GM23338 (cell line): ENCODE measurements at regions not wholly inside any gene's neighbourhood (a gene's known extent, or its start where the extent isn't known, plus 50 kb on each side); places are given as distances from the start of the nearest gene placed in this dataset.

Experiments
- ATAC-seq: fragments of 200-7000 bp; cut with Tn5 transposase; 3 replicates; pipeline ENCODE4 v1.9.1; 2020
- DNase-seq: peaks from one replicate; pipeline ENCODE4 v3.0.0-alpha.2; 2015; ENCODE audit warnings: low spot score
- H2AFZ ChIP-seq: fragments of 200-600 bp; sonication (generic); 2 replicates; pipeline ENCODE4 v1.8.0; 2016; ENCODE audit warnings: antibody characterized with exemption, mild to moderate bottlenecking, moderate library complexity
- H3F3A ChIP-seq: fragments of 200-600 bp; sonication (generic); replicated peaks from 2 replicates; pipeline ENCODE4 v1.8.0; 2017; ENCODE audit warnings: antibody characterized with exemption, mixed run types, low read depth
- H3K27ac ChIP-seq: fragments of 200-600 bp; sonication (generic); 2 replicates; pipeline ENCODE4 v1.6.1; 2016; ENCODE audit warnings: low read depth
- H3K27me3 ChIP-seq: fragments of 200-600 bp; sonication (generic); 2 replicates; pipeline ENCODE4 v1.8.0; 2016; ENCODE audit warnings: mild to moderate bottlenecking, mixed run types, moderate library complexity; ENCODE audit not compliant: insufficient read depth
- H3K36me3 ChIP-seq: fragments of 200-600 bp; sonication (generic); 2 replicates; pipeline ENCODE4 v1.8.0; 2016; ENCODE audit warnings: mild to moderate bottlenecking; ENCODE audit not compliant: insufficient read depth
- H3K4me1 ChIP-seq: fragments of 200-600 bp; sonication (generic); 2 replicates; pipeline ENCODE4 v1.8.0; 2016; ENCODE audit warnings: mild to moderate bottlenecking, moderate library complexity; ENCODE audit not compliant: insufficient read depth
- H3K4me2 ChIP-seq: fragments of 200-600 bp; sonication (generic); 2 replicates; pipeline ENCODE4 v1.7.1; 2017; ENCODE audit warnings: mixed run types
- H3K4me3 ChIP-seq: fragments of 200-600 bp; sonication (generic); 2 replicates; pipeline ENCODE4 v1.6.1; 2016; ENCODE audit warnings: mixed run types
- H3K79me2 ChIP-seq: fragments of 200-600 bp; sonication (generic); replicated peaks from 2 replicates; pipeline ENCODE4 v1.8.0; 2017; ENCODE audit warnings: mild to moderate bottlenecking; ENCODE audit not compliant: insufficient read depth
- H3K9me2 ChIP-seq: fragments of 200-600 bp; sonication (generic); 2 replicates; pipeline ENCODE4 v1.8.0; 2017; ENCODE audit not compliant: insufficient read depth
- H4K20me1 ChIP-seq: fragments of 200-600 bp; sonication (generic); replicated peaks from 2 replicates; pipeline ENCODE4 v1.8.0; 2017; ENCODE audit warnings: mild to moderate bottlenecking; ENCODE audit not compliant: insufficient read depth
- H3K27ac Mint-ChIP-seq: 2 replicates; pipeline ENCODE4 v1.8.0; 2020; ENCODE audit warnings: inconsistent platforms, mild to moderate bottlenecking, moderate library complexity, mixed read lengths
- H3K27me3 Mint-ChIP-seq: 3 replicates; pipeline ENCODE4 v1.8.0; 2022; ENCODE audit warnings: low read depth, mild to moderate bottlenecking, moderate library complexity, mixed read lengths, inconsistent platforms; ENCODE audit not compliant: insufficient read depth, poor library complexity
- H3K36me3 Mint-ChIP-seq: 3 replicates; pipeline ENCODE4 v1.8.0; 2021; ENCODE audit warnings: low read depth, mild to moderate bottlenecking, inconsistent platforms, moderate library complexity, mixed read lengths
- H3K4me1 Mint-ChIP-seq: 3 replicates; pipeline ENCODE4 v1.8.0; 2020; ENCODE audit warnings: mild to moderate bottlenecking, inconsistent platforms, mixed read lengths
- H3K4me3 Mint-ChIP-seq: 3 replicates; pipeline ENCODE4 v1.8.0; 2021; ENCODE audit warnings: moderate library complexity, mild to moderate bottlenecking, inconsistent platforms, mixed read lengths
- H3K9me3 Mint-ChIP-seq: 3 replicates; pipeline ENCODE4 v1.8.0; 2020; ENCODE audit warnings: moderate library complexity, mild to moderate bottlenecking, inconsistent platforms, mixed read lengths
- EZH2 ChIP-seq: fragments of 200-600 bp; sonication (generic); IDR thresholded peaks from one replicate; pipeline ENCODE4 v1.8.0; 2017; ENCODE audit warnings: antibody characterized with exemption, mild to moderate bottlenecking, low read depth; ENCODE audit not compliant: unreplicated experiment
- EZH2phosphoT487 ChIP-seq: fragments of 200-600 bp; sonication (generic); IDR thresholded peaks from one replicate; pipeline ENCODE4 v1.8.1; 2018; ENCODE audit warnings: antibody characterized with exemption; ENCODE audit not compliant: unreplicated experiment
- JUNB ChIP-seq: IDR thresholded peaks from one replicate; pipeline ENCODE4 v1.6.1; 2016; ENCODE audit warnings: antibody characterized with exemption; ENCODE audit not compliant: unreplicated experiment
- NANOG ChIP-seq: IDR thresholded peaks from 2 replicates; pipeline ENCODE4 v1.6.1; 2016; ENCODE audit warnings: antibody characterized with exemption, borderline replicate concordance
- POLR2AphosphoS5 ChIP-seq: IDR thresholded peaks from 2 replicates; pipeline ENCODE4 v1.6.1; 2016; ENCODE audit warnings: antibody characterized with exemption, low read depth
- STAT1 ChIP-seq: IDR thresholded peaks from one replicate; pipeline ENCODE4 v1.6.1; 2016; ENCODE audit warnings: antibody characterized with exemption; ENCODE audit not compliant: unreplicated experiment
- ZNF114 ChIP-seq: fragments of 250-450 bp; sonication (Bioruptor Pico); IDR thresholded peaks from 2 replicates; pipeline ENCODE4 v1.5.0; 2020; ENCODE audit warnings: mild to moderate bottlenecking, moderate library complexity
- TF ChIP-seq, protein P1 (sequence below): fragments of 250-450 bp; sonication (Bioruptor Pico); IDR thresholded peaks from 2 replicates; pipeline ENCODE4 v1.5.0; 2020; ENCODE audit warnings: mild to moderate bottlenecking, moderate library complexity
- TF ChIP-seq, protein P2 (sequence below): IDR thresholded peaks from 2 replicates; pipeline ENCODE4 v1.6.1; 2016; ENCODE audit warnings: antibody characterized with exemption
- TF ChIP-seq, protein P3 (sequence below): IDR thresholded peaks from one replicate; pipeline ENCODE4 v1.6.1; 2018; ENCODE audit warnings: antibody characterized with exemption; ENCODE audit not compliant: unreplicated experiment
- TF ChIP-seq, protein P4 (sequence below), 2 experiments: fragments of 200-600 bp in 1 of 2; sonication (generic) in 1 of 2; conservative IDR thresholded peaks; 2 replicates each; pipeline versions ENCODE4 v1.5.1 to v1.6.1; 2016 to 2017; ENCODE audit warnings: antibody characterized with exemption in 2 of 2, low read depth in 2 of 2, mild to moderate bottlenecking in 2 of 2, moderate library complexity in 1 of 2

DNA sequence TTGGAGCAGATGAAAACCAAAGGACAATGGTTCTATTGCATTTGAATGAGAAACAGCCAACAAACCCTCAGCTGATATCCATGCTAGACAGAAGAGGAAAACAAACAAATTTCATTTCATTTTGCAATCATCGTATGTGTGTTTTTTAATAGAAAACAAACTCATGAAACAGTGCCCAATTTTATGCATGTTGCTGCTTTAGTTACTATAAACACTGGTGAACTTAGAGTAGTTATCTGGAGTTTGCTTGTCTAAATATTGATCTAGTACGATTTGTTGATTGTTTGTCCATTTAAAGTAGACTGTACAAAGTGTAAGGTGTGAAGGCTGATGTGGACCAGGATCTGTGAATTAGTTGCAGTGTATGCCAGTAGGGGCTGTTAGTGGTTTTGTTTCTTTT is 166.6 kb downstream of the KITLG start:
- TF ChIP-seq EZH2phosphoT487: no peak
- no peak for TF ChIP-seq STAT1
- TF ChIP-seq, protein P1, sequence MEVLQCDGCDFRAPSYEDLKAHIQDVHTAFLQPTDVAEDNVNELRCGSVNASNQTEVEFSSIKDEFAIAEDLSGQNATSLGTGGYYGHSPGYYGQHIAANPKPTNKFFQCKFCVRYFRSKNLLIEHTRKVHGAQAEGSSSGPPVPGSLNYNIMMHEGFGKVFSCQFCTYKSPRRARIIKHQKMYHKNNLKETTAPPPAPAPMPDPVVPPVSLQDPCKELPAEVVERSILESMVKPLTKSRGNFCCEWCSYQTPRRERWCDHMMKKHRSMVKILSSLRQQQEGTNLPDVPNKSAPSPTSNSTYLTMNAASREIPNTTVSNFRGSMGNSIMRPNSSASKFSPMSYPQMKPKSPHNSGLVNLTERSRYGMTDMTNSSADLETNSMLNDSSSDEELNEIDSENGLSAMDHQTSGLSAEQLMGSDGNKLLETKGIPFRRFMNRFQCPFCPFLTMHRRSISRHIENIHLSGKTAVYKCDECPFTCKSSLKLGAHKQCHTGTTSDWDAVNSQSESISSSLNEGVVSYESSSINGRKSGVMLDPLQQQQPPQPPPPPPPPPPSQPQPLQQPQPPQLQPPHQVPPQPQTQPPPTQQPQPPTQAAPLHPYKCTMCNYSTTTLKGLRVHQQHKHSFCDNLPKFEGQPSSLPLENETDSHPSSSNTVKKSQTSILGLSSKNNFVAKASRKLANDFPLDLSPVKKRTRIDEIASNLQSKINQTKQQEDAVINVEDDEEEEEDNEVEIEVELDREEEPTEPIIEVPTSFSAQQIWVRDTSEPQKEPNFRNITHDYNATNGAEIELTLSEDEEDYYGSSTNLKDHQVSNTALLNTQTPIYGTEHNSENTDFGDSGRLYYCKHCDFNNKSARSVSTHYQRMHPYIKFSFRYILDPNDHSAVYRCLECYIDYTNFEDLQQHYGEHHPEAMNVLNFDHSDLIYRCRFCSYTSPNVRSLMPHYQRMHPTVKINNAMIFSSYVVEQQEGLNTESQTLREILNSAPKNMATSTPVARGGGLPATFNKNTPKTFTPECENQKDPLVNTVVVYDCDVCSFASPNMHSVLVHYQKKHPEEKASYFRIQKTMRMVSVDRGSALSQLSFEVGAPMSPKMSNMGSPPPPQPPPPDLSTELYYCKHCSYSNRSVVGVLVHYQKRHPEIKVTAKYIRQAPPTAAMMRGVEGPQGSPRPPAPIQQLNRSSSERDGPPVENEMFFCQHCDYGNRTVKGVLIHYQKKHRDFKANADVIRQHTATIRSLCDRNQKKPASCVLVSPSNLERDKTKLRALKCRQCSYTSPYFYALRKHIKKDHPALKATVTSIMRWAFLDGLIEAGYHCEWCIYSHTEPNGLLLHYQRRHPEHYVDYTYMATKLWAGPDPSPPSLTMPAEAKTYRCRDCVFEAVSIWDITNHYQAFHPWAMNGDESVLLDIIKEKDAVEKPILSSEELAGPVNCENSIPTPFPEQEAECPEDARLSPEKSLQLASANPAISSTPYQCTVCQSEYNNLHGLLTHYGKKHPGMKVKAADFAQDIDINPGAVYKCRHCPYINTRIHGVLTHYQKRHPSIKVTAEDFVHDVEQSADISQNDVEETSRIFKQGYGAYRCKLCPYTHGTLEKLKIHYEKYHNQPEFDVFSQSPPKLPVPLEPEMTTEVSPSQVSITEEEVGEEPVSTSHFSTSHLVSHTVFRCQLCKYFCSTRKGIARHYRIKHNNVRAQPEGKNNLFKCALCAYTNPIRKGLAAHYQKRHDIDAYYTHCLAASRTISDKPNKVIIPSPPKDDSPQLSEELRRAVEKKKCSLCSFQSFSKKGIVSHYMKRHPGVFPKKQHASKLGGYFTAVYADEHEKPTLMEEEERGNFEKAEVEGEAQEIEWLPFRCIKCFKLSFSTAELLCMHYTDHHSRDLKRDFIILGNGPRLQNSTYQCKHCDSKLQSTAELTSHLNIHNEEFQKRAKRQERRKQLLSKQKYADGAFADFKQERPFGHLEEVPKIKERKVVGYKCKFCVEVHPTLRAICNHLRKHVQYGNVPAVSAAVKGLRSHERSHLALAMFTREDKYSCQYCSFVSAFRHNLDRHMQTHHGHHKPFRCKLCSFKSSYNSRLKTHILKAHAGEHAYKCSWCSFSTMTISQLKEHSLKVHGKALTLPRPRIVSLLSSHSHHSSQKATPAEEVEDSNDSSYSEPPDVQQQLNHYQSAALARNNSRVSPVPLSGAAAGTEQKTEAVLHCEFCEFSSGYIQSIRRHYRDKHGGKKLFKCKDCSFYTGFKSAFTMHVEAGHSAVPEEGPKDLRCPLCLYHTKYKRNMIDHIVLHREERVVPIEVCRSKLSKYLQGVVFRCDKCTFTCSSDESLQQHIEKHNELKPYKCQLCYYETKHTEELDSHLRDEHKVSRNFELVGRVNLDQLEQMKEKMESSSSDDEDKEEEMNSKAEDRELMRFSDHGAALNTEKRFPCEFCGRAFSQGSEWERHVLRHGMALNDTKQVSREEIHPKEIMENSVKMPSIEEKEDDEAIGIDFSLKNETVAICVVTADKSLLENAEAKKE (CRISPR knock-in tag): no peak
- no peak for TF ChIP-seq EZH2
- TF ChIP-seq, protein P2, sequence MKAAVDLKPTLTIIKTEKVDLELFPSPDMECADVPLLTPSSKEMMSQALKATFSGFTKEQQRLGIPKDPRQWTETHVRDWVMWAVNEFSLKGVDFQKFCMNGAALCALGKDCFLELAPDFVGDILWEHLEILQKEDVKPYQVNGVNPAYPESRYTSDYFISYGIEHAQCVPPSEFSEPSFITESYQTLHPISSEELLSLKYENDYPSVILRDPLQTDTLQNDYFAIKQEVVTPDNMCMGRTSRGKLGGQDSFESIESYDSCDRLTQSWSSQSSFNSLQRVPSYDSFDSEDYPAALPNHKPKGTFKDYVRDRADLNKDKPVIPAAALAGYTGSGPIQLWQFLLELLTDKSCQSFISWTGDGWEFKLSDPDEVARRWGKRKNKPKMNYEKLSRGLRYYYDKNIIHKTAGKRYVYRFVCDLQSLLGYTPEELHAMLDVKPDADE: no peak
- no peak for TF ChIP-seq JUNB
- no peak for TF ChIP-seq NANOG
- no peak for TF ChIP-seq ZNF114
- TF ChIP-seq, protein P3, sequence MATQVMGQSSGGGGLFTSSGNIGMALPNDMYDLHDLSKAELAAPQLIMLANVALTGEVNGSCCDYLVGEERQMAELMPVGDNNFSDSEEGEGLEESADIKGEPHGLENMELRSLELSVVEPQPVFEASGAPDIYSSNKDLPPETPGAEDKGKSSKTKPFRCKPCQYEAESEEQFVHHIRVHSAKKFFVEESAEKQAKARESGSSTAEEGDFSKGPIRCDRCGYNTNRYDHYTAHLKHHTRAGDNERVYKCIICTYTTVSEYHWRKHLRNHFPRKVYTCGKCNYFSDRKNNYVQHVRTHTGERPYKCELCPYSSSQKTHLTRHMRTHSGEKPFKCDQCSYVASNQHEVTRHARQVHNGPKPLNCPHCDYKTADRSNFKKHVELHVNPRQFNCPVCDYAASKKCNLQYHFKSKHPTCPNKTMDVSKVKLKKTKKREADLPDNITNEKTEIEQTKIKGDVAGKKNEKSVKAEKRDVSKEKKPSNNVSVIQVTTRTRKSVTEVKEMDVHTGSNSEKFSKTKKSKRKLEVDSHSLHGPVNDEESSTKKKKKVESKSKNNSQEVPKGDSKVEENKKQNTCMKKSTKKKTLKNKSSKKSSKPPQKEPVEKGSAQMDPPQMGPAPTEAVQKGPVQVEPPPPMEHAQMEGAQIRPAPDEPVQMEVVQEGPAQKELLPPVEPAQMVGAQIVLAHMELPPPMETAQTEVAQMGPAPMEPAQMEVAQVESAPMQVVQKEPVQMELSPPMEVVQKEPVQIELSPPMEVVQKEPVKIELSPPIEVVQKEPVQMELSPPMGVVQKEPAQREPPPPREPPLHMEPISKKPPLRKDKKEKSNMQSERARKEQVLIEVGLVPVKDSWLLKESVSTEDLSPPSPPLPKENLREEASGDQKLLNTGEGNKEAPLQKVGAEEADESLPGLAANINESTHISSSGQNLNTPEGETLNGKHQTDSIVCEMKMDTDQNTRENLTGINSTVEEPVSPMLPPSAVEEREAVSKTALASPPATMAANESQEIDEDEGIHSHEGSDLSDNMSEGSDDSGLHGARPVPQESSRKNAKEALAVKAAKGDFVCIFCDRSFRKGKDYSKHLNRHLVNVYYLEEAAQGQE: no peak
- TF ChIP-seq, protein P4, sequence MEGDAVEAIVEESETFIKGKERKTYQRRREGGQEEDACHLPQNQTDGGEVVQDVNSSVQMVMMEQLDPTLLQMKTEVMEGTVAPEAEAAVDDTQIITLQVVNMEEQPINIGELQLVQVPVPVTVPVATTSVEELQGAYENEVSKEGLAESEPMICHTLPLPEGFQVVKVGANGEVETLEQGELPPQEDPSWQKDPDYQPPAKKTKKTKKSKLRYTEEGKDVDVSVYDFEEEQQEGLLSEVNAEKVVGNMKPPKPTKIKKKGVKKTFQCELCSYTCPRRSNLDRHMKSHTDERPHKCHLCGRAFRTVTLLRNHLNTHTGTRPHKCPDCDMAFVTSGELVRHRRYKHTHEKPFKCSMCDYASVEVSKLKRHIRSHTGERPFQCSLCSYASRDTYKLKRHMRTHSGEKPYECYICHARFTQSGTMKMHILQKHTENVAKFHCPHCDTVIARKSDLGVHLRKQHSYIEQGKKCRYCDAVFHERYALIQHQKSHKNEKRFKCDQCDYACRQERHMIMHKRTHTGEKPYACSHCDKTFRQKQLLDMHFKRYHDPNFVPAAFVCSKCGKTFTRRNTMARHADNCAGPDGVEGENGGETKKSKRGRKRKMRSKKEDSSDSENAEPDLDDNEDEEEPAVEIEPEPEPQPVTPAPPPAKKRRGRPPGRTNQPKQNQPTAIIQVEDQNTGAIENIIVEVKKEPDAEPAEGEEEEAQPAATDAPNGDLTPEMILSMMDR (conservative IDR thresholded peaks at IDR 0.05; ENCODE audit: low read depth in 2 of 2): no peak
- TF ChIP-seq POLR2AphosphoS5: no peak
- H4K20me1 ChIP-seq: no peaks in the 10 kb centered on the region
- H3K4me1 Mint-ChIP-seq: peaks cover 14% of the 10 kb centered on the region; the same call in 2 of the 3 replicates
- no peak for ATAC-seq
- H2AFZ ChIP-seq: no peak overlapping the region
- no peaks in the 10 kb centered on the region for H3F3A ChIP-seq
- H3K27me3 Mint-ChIP-seq: no peaks in the 10 kb centered on the region
- H3K9me2 ChIP-seq: no peaks in the 10 kb centered on the region
- no peaks in the 10 kb centered on the region for H3K36me3 Mint-ChIP-seq
- no peaks in the 10 kb centered on the region for H3K27me3 ChIP-seq
- no peaks in the 10 kb centered on the region for H3K79me2 ChIP-seq
- no peak overlapping the region for H3K4me3 ChIP-seq
- no peak overlapping the region for H3K4me3 Mint-ChIP-seq
- H3K9me3 Mint-ChIP-seq: no peaks in the 10 kb centered on the region
- H3K27ac ChIP-seq: no peak overlapping the region
- peaks cover 3% of the 10 kb centered on the region; the same call in 1 of the 2 replicates for H3K4me1 ChIP-seq
- H3K36me3 ChIP-seq: no peaks in the 10 kb centered on the region
- no peak for DNase-seq
- H3K27ac Mint-ChIP-seq: no peak overlapping the region
- H3K4me2 ChIP-seq: no peak overlapping the region
